Brain microvascular endothelial cell (primary cell): ENCODE measurements at regions not wholly inside any gene's neighbourhood (a gene's known extent, or its start where the extent isn't known, plus 50 kb on each side); places are given as distances from the start of the nearest gene placed in this dataset.

Experiments used
- DNase-seq: peaks from one replicate; pipeline ENCODE4 v3.0.0-alpha.2; 2020
- H3K27ac ChIP-seq: fragments of 250-450 bp; sonication (Bioruptor Pico); 2 replicates; pipeline ENCODE4 v1.5.1; 2020; ENCODE audit warnings: mild to moderate bottlenecking, moderate library complexity
- H3K27me3 ChIP-seq: fragments of 250-450 bp; sonication (Bioruptor Pico); replicated peaks from 2 replicates; pipeline ENCODE4 v1.5.1; 2020; ENCODE audit warnings: mild to moderate bottlenecking
- H3K36me3 ChIP-seq: fragments of 250-450 bp; sonication (Bioruptor Pico); replicated peaks from 2 replicates; pipeline ENCODE4 v1.5.1; 2020; ENCODE audit warnings: mild to moderate bottlenecking
- H3K4me3 ChIP-seq: 2 replicates; pipeline ENCODE4 v1.5.1; 2011; ENCODE audit warnings: low read depth, mild to moderate bottlenecking, control low read depth, low read length, moderate library complexity
- CTCF ChIP-seq: IDR thresholded peaks from 2 replicates; pipeline ENCODE4 v1.5.1; 2011; ENCODE audit warnings: low read depth, mild to moderate bottlenecking, moderate library complexity, low read length, control low read depth, inconsistent platforms; ENCODE audit errors: missing control alignments
- in situ Hi-C: cut with HindIII; loops from 2 replicates; pipeline ENCODE4 v1.10.0; 2017; ENCODE audit warnings: low sequenced_read_pairs, low pct_ligation_motif_present

GRCh38 chr14:37791384-37792036 is 196.1 kb downstream of the TTC6 start:
- in situ Hi-C loops: no loop called here
- H3K27me3 ChIP-seq: no peaks in the 10 kb centered on the region
- TF ChIP-seq CTCF: no peak
- no peak overlapping the region for H3K27ac ChIP-seq
- no peaks in the 10 kb centered on the region for H3K36me3 ChIP-seq
- no peak overlapping the region for H3K4me3 ChIP-seq
- DNase-seq: no peak

DNA sequence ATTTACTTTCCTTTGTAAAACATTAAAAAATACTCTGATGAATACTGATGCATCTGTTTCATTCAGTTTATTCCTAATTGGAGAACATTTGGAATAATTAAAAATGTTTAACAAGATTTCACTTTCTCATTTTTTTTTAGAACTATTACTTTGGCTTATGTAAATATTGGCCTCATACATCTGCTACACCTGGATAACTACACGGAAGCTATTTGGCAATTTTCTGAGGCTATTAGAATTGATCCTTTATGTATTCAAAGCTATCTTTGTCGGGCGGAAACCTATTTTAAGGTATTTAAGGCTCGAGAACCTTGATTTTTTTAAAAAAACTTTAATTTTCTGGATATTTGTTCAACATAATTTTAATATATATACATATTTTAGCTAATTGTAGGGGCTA is 196.7 kb downstream of the TTC6 start:
- no peaks in the 10 kb centered on the region for H3K27me3 ChIP-seq
- no peak overlapping the region for H3K27ac ChIP-seq
- in situ Hi-C loops: no loop called here
- no peak for DNase-seq
- TF ChIP-seq CTCF: no peak
- H3K4me3 ChIP-seq: no peak overlapping the region
- no peaks in the 10 kb centered on the region for H3K36me3 ChIP-seq

DNA sequence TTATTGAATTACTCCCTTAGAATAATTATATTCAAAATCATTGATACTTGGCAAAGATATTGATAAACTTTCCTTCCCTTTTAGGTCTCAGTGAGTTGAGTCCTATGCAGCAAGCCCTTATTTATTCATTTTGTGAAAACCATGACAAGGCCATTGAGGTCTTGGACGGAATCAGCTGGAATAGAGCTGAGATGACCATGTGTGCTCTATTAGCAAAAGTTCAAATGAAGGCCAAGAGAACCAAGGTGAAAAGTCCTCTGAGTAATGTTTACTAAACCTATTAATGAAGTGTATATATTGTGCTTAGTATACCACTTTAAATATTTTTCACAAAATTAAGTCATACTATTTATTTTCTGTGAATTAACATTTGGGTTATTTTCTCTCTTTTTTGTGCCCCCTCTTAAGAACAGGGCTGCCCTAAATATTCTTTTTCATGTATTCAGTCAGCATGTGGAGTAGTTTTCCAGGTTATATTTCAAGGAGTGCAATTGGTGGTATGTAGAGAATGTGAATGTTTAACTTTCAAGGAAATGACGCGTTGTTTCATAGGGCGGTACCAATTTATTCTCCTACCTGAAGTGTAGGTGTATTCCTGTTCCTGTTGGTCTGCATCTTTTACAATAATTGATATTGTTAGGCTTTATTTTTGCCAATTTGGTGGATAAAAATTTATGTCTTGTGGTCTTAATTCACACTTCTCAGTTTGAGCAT is 201.4 kb downstream of the TTC6 start:
- no peak for DNase-seq
- no peaks in the 10 kb centered on the region for H3K27me3 ChIP-seq
- in situ Hi-C loops: no loop called here

DNA sequence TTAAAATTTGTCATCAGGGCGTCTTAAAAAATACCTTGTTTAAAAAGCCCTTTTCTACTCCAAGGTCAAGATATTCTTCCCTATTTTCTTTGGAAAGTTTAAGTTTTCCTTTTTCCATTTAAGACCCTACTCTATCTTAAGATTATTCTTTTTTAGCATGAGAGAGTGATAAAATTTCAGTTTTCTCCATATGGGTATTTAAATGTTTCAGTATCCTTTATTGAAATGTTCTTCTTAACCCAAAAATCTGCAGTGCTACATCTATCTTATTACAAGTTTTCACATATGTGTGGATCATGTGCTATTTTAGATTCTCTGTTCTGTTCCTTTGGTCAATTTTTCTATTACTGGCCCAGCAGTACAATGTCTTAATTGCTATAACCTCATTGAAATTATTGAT is 202.2 kb downstream of the TTC6 start:
- Histone ChIP-seq H3K36me3 (no peaks in the 10 kb centered on the region), H3K27ac (no peak overlapping the region), H3K27me3 (no peaks in the 10 kb centered on the region), H3K4me3 (no peak overlapping the region)
- no peak for DNase-seq
- no peak for TF ChIP-seq CTCF
- in situ Hi-C loops: no loop called here

More for the DNA sequence above, 201.4 kb downstream of the TTC6 start:
- no peak for TF ChIP-seq CTCF
- Histone ChIP-seq H3K27ac (no peak overlapping the region), H3K36me3 (no peaks in the 10 kb centered on the region), H3K4me3 (no peak overlapping the region)

DNA sequence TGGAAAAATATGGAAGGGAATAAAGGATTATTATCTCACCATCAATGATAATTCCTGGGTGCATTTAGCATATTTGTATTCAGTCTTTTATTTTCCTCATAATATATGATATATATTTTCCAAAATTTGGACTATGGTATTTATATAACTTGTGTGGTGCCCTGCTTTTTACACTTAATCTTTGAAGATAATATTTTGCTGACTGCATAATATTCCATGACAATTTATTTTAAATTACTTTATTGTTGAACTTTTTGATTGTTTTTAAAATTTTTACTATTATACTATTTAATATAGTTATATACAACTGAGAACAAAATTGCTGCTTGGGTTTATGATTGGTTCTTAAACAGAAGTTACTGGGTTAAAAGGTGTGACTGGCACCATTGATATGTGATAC is 212.3 kb downstream of the TTC6 start:
- in situ Hi-C loops: no loop called here

More for the DNA sequence above, 212.3 kb downstream of the TTC6 start:
- H3K27me3 ChIP-seq: no peaks in the 10 kb centered on the region
- H3K27ac ChIP-seq: no peak overlapping the region
- no peak for TF ChIP-seq CTCF
- DNase-seq: no peak
- no peak overlapping the region for H3K4me3 ChIP-seq
- no peaks in the 10 kb centered on the region for H3K36me3 ChIP-seq
